ENCODE measurements at regions not wholly inside any gene's neighbourhood (a gene's known extent, or its start where the extent isn't known, plus 50 kb on each side); places are given as distances from the start of the nearest gene placed in this dataset.
A peak's percentile ranks its signal among the peaks of the same experiment; 100 is the strongest.

GRCh38 chr6:14612016-14612980 lies 494.7 kb downstream of the CD83 start:
- H3K4me3 ChIP-seq (ENCODE audit: insufficient read depth, low read depth, low read length) = no peak overlapping the region
- H3K36me3 ChIP-seq (ENCODE audit: insufficient read depth, low read length) = no peaks in the 10 kb centered on the region
- H4K20me1 ChIP-seq (ENCODE audit: insufficient read depth, low read length) = no peaks in the 10 kb centered on the region
- peaks cover 7% of the 10 kb centered on the region for H3K4me1 ChIP-seq (ENCODE audit: insufficient read depth, low read length)
- peak overlapping the region; percentile 30 for H3K4me3 Mint-ChIP-seq (ENCODE audit: unreplicated experiment)
- no peaks in the 10 kb centered on the region for H3K79me2 ChIP-seq (ENCODE audit: insufficient read depth, low read length)
- peak; percentile 21 for DNase-seq (ENCODE audit: low read depth)
- peak overlapping the region; percentile 22 for H3K27ac Mint-ChIP-seq (ENCODE audit: unreplicated experiment)
- H3K27me3 ChIP-seq (ENCODE audit: insufficient read depth, low read length) = no peaks in the 10 kb centered on the region
- no peak overlapping the region for H3K9ac ChIP-seq (ENCODE audit: low read length)
- H3K4me1 Mint-ChIP-seq (ENCODE audit: low read depth, unreplicated experiment) = peaks cover 13% of the 10 kb centered on the region
- H3K9me3 ChIP-seq (ENCODE audit: insufficient read depth, low read depth, low read length) = peaks cover 4% of the 10 kb centered on the region
- H2AFZ ChIP-seq (ENCODE audit: low read depth, low read length) = no peak overlapping the region
- H3K27me3 Mint-ChIP-seq (ENCODE audit: low read depth, unreplicated experiment) = no peaks in the 10 kb centered on the region
- FAIRE-seq = peak; percentile 62
- H3K27ac ChIP-seq (ENCODE audit: low read depth, low read length) = no peak overlapping the region
- H3K36me3 Mint-ChIP-seq (ENCODE audit: low read depth, unreplicated experiment) = no peaks in the 10 kb centered on the region
- no peak for TF ChIP-seq CTCF (IDR thresholded peaks at IDR 0.05; ENCODE audit: insufficient read depth, low read depth, low read length)
- H3K9me3 Mint-ChIP-seq (ENCODE audit: unreplicated experiment) = peaks cover 8% of the 10 kb centered on the region
- peak overlapping the region; percentile 1 for H3K4me2 ChIP-seq (ENCODE audit: low read length)

GRCh38 chr6:14614631-14615030 lies 497.1 kb downstream of the CD83 start:
- peaks cover 7% of the 10 kb centered on the region for H3K4me1 ChIP-seq (ENCODE audit: insufficient read depth, low read length)
- H3K4me1 Mint-ChIP-seq (ENCODE audit: low read depth, unreplicated experiment) = peaks cover 15% of the 10 kb centered on the region
- H3K36me3 ChIP-seq (ENCODE audit: insufficient read depth, low read length) = no peaks in the 10 kb centered on the region
- H4K20me1 ChIP-seq (ENCODE audit: insufficient read depth, low read length) = no peaks in the 10 kb centered on the region
- H3K9me3 Mint-ChIP-seq (ENCODE audit: unreplicated experiment) = peaks cover 8% of the 10 kb centered on the region
- peaks cover 4% of the 10 kb centered on the region for H3K9me3 ChIP-seq (ENCODE audit: insufficient read depth, low read depth, low read length)
- no peak overlapping the region for H3K4me3 Mint-ChIP-seq (ENCODE audit: unreplicated experiment)
- H3K79me2 ChIP-seq (ENCODE audit: insufficient read depth, low read length) = no peaks in the 10 kb centered on the region
- TF ChIP-seq CTCF (IDR thresholded peaks at IDR 0.05; ENCODE audit: insufficient read depth, low read depth, low read length) (no peak), EZH2 (IDR thresholded peaks at IDR 0.05; ENCODE audit: insufficient read depth, low read length) (no peak)
- no peaks in the 10 kb centered on the region for H3K27me3 ChIP-seq (ENCODE audit: insufficient read depth, low read length)
- DNase-seq (ENCODE audit: low read depth) (no peak), FAIRE-seq (no peak)
- no peak overlapping the region for H3K4me3 ChIP-seq (ENCODE audit: insufficient read depth, low read depth, low read length)
- H3K9ac ChIP-seq (ENCODE audit: low read length) = no peak overlapping the region
- H3K27ac ChIP-seq (ENCODE audit: low read depth, low read length) = no peak overlapping the region
- H3K27me3 Mint-ChIP-seq (ENCODE audit: low read depth, unreplicated experiment) = peaks cover 3% of the 10 kb centered on the region
- no peak overlapping the region for H2AFZ ChIP-seq (ENCODE audit: low read depth, low read length)
- H3K27ac Mint-ChIP-seq (ENCODE audit: unreplicated experiment) = no peak overlapping the region
- H3K36me3 Mint-ChIP-seq (ENCODE audit: low read depth, unreplicated experiment) = no peaks in the 10 kb centered on the region
- no peak overlapping the region for H3K4me2 ChIP-seq (ENCODE audit: low read length)

DNA sequence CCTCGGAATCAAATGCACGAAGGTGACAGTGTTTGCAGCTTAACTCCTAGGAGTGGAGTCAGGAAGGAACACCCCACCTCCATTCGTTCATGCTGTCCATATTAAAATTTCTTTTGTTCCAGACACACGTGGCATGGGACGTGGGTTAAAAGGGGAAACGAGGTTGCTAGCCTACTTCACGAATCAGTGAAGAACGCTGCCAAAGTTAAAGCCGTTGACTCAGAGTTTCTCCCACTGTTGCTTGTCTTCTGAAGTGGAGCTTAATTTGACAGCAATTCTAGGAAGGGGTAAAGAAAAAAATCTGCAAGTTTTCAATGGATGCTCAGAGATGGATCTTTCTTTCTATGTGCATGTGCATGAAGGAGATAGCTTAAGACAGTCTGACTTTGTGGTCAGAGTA lies 499.1 kb downstream of the CD83 start:
- Mint-ChIP-seq H3K27me3 (ENCODE audit: low read depth, unreplicated experiment) (peaks cover 3% of the 10 kb centered on the region), H3K4me1 (ENCODE audit: low read depth, unreplicated experiment) (peaks cover 15% of the 10 kb centered on the region), H3K27ac (ENCODE audit: unreplicated experiment) (no peak overlapping the region), H3K36me3 (ENCODE audit: low read depth, unreplicated experiment) (no peaks in the 10 kb centered on the region), H3K4me3 (ENCODE audit: unreplicated experiment) (no peak overlapping the region), H3K9me3 (ENCODE audit: unreplicated experiment) (peaks cover 8% of the 10 kb centered on the region)
- H3K27ac ChIP-seq (ENCODE audit: low read depth, low read length) = no peak overlapping the region
- H3K9me3 ChIP-seq (ENCODE audit: insufficient read depth, low read depth, low read length) = peaks cover 4% of the 10 kb centered on the region
- no peak for TF ChIP-seq EZH2 (IDR thresholded peaks at IDR 0.05; ENCODE audit: insufficient read depth, low read length)
- no peak for TF ChIP-seq CTCF (IDR thresholded peaks at IDR 0.05; ENCODE audit: insufficient read depth, low read depth, low read length)
- DNase-seq (ENCODE audit: low read depth) (peak; percentile 17), FAIRE-seq (no peak)
- no peak overlapping the region for H3K4me3 ChIP-seq (ENCODE audit: insufficient read depth, low read depth, low read length)
- H3K9ac ChIP-seq (ENCODE audit: low read length) = no peak overlapping the region
- no peaks in the 10 kb centered on the region for H4K20me1 ChIP-seq (ENCODE audit: insufficient read depth, low read length)
- no peak overlapping the region for H2AFZ ChIP-seq (ENCODE audit: low read depth, low read length)
- H3K36me3 ChIP-seq (ENCODE audit: insufficient read depth, low read length) = no peaks in the 10 kb centered on the region
- no peaks in the 10 kb centered on the region for H3K79me2 ChIP-seq (ENCODE audit: insufficient read depth, low read length)
- H3K4me1 ChIP-seq (ENCODE audit: insufficient read depth, low read length) = peaks cover 7% of the 10 kb centered on the region
- H3K27me3 ChIP-seq (ENCODE audit: insufficient read depth, low read length) = no peaks in the 10 kb centered on the region
- no peak overlapping the region for H3K4me2 ChIP-seq (ENCODE audit: low read length)
